Activated naive CD4-positive, alpha-beta T cell treated with anti-CD3 and anti-CD28 coated beads for 36 hours (primary cell): ENCODE measurements at regions not wholly inside any gene's neighbourhood (a gene's known extent, or its start where the extent isn't known, plus 50 kb on each side); places are given as distances from the start of the nearest gene placed in this dataset.

Experiments
- CTCF ChIA-PET: fragments of 350-600 bp; sonication (Branson Sonifier 250); formaldehyde crosslinking; loops from one replicate; lab custom pipeline; 2021; ENCODE audit warnings: antibody characterized with exemption; lab: Charles Lee
- DNase-seq: peaks from one replicate; pipeline ENCODE4 v3.0.0-alpha.2; 2020
- H3K27ac Mint-ChIP-seq: one replicate; pipeline ENCODE4 v1.8.0; 2021; ENCODE audit warnings: mild to moderate bottlenecking, mixed read lengths
- H3K27me3 Mint-ChIP-seq: one replicate; pipeline ENCODE4 v1.8.0; 2021; ENCODE audit warnings: low read depth, mixed read lengths
- H3K36me3 Mint-ChIP-seq: one replicate; pipeline ENCODE4 v1.8.0; 2021; ENCODE audit warnings: low read depth, mixed read lengths
- H3K4me1 Mint-ChIP-seq: one replicate; pipeline ENCODE4 v1.8.0; 2021; ENCODE audit warnings: low read depth, mixed read lengths
- H3K4me3 Mint-ChIP-seq: one replicate; pipeline ENCODE4 v1.8.0; 2021; ENCODE audit warnings: mild to moderate bottlenecking, moderate library complexity, mixed read lengths
- H3K9me3 Mint-ChIP-seq: one replicate; pipeline ENCODE4 v1.8.0; 2021; ENCODE audit warnings: mixed read lengths
- intact Hi-C: fragments of 100-400 bp; cut with micrococcal nuclease; formaldehyde crosslinking; loops from one replicate; pipeline ENCODE4 v1.15.1; 2023

- Mint-ChIP-seq H3K9me3 (peaks cover 5% of the 10 kb centered on the region), H3K27me3 (no peaks in the 10 kb centered on the region), H3K27ac (no peak overlapping the region), H3K4me1 (no peaks in the 10 kb centered on the region), H3K4me3 (no peak overlapping the region), H3K36me3 (no peaks in the 10 kb centered on the region)
- intact Hi-C loops: no loop called here
- CTCF ChIA-PET: no interaction called here
- DNase-seq: no peak
Measured at GRCh38 chr5:164000819-164001218, 495.4 kb downstream of the MAT2B start.

GRCh38 chr5:164002214-164002613, 496.8 kb downstream of the MAT2B start:
- DNase-seq: no peak
- H3K27ac Mint-ChIP-seq: no peak overlapping the region
- H3K36me3 Mint-ChIP-seq: no peaks in the 10 kb centered on the region
- intact Hi-C loops: no loop called here
- CTCF ChIA-PET: interaction anchor here (0.6 kb wide), 1 partner anchor 436 kb away, joined by 3 read pairs; no protein-coding TSS in a partner anchor
- H3K4me3 Mint-ChIP-seq: no peak overlapping the region
- H3K4me1 Mint-ChIP-seq: no peaks in the 10 kb centered on the region
- H3K27me3 Mint-ChIP-seq: no peaks in the 10 kb centered on the region
- H3K9me3 Mint-ChIP-seq: peaks cover 1% of the 10 kb centered on the region

- Mint-ChIP-seq H3K4me1 (no peaks in the 10 kb centered on the region), H3K4me3 (no peak overlapping the region), H3K27me3 (no peaks in the 10 kb centered on the region), H3K9me3 (no peaks in the 10 kb centered on the region), H3K36me3 (no peaks in the 10 kb centered on the region), H3K27ac (no peak overlapping the region)
- CTCF ChIA-PET: no interaction called here
- intact Hi-C loops: no loop called here
- no peak for DNase-seq
Measured at GRCh38 chr5:164002628-164003027, 497.2 kb downstream of the MAT2B start.

GRCh38 chr5:164005071-164005470, 499.7 kb downstream of the MAT2B start:
- no peaks in the 10 kb centered on the region for H3K9me3 Mint-ChIP-seq
- H3K4me1 Mint-ChIP-seq: no peaks in the 10 kb centered on the region
- no peak overlapping the region for H3K4me3 Mint-ChIP-seq
- DNase-seq: no peak
- no peak overlapping the region for H3K27ac Mint-ChIP-seq
- intact Hi-C loops: no loop called here
- H3K27me3 Mint-ChIP-seq: no peaks in the 10 kb centered on the region
- no peaks in the 10 kb centered on the region for H3K36me3 Mint-ChIP-seq
- CTCF ChIA-PET: no interaction called here

- H3K36me3 Mint-ChIP-seq: no peaks in the 10 kb centered on the region
- H3K27ac Mint-ChIP-seq: no peak overlapping the region
- no peaks in the 10 kb centered on the region for H3K4me1 Mint-ChIP-seq
- H3K4me3 Mint-ChIP-seq: no peak overlapping the region
- CTCF ChIA-PET: no interaction called here
- H3K9me3 Mint-ChIP-seq: no peaks in the 10 kb centered on the region
- no peak for DNase-seq
- H3K27me3 Mint-ChIP-seq: no peaks in the 10 kb centered on the region
- intact Hi-C loops: no loop called here
Measured at GRCh38 chr5:164007064-164007463, 501.6 kb downstream of the MAT2B start.

- no peak overlapping the region for H3K4me3 Mint-ChIP-seq
- H3K4me1 Mint-ChIP-seq: no peaks in the 10 kb centered on the region
- no peaks in the 10 kb centered on the region for H3K36me3 Mint-ChIP-seq
- CTCF ChIA-PET: no interaction called here
- no peak overlapping the region for H3K27ac Mint-ChIP-seq
- no peak for DNase-seq
- H3K9me3 Mint-ChIP-seq: no peaks in the 10 kb centered on the region
- intact Hi-C loops: loop anchor here (5.0 kb wide), 1 partner anchor 442 kb away; no protein-coding TSS in a partner anchor
- no peaks in the 10 kb centered on the region for H3K27me3 Mint-ChIP-seq
Measured at GRCh38 chr5:164009621-164010020, 504.2 kb downstream of the MAT2B start.

GRCh38 chr5:164010900-164011299, 505.5 kb downstream of the MAT2B start:
- no peaks in the 10 kb centered on the region for H3K36me3 Mint-ChIP-seq
- H3K9me3 Mint-ChIP-seq: no peaks in the 10 kb centered on the region
- CTCF ChIA-PET: no interaction called here
- DNase-seq: no peak
- H3K27me3 Mint-ChIP-seq: no peaks in the 10 kb centered on the region
- H3K27ac Mint-ChIP-seq: no peak overlapping the region
- no peaks in the 10 kb centered on the region for H3K4me1 Mint-ChIP-seq
- intact Hi-C loops: loop anchor here (5.0 kb wide), 1 partner anchor 444 kb away; no protein-coding TSS in a partner anchor
- H3K4me3 Mint-ChIP-seq: no peak overlapping the region

GRCh38 chr5:164012371-164012770, 507.0 kb downstream of the MAT2B start:
- H3K27ac Mint-ChIP-seq: no peak overlapping the region
- H3K4me1 Mint-ChIP-seq: no peaks in the 10 kb centered on the region
- DNase-seq: no peak
- no peaks in the 10 kb centered on the region for H3K36me3 Mint-ChIP-seq
- intact Hi-C loops: loop anchor here (2.0 to 5.0 kb wide), 3 partner anchors 445 to 1196 kb away; no protein-coding TSS in a partner anchor
- H3K27me3 Mint-ChIP-seq: no peaks in the 10 kb centered on the region
- CTCF ChIA-PET: interaction anchor here (0.6 to 1.0 kb wide), 3 partner anchors 130 to 492 kb away, joined by 3 to 6 read pairs (median 4); no protein-coding TSS in a partner anchor
- H3K9me3 Mint-ChIP-seq: no peaks in the 10 kb centered on the region
- no peak overlapping the region for H3K4me3 Mint-ChIP-seq

- CTCF ChIA-PET: interaction anchor here (0.6 to 1.0 kb wide), 4 partner anchors 26 to 491 kb away, joined by 3 to 6 read pairs (median 4); no protein-coding TSS in a partner anchor
- no peaks in the 10 kb centered on the region for H3K27me3 Mint-ChIP-seq
- no peaks in the 10 kb centered on the region for H3K9me3 Mint-ChIP-seq
- H3K27ac Mint-ChIP-seq: no peak overlapping the region
- H3K36me3 Mint-ChIP-seq: no peaks in the 10 kb centered on the region
- intact Hi-C loops: loop anchor here (1.0 to 5.0 kb wide), 4 partner anchors 446 to 1196 kb away; no protein-coding TSS in a partner anchor
- no peaks in the 10 kb centered on the region for H3K4me1 Mint-ChIP-seq
- H3K4me3 Mint-ChIP-seq: no peak overlapping the region
- peak; percentile 62 for DNase-seq
Measured at GRCh38 chr5:164013077-164013670, 507.8 kb downstream of the MAT2B start.

- no peaks in the 10 kb centered on the region for H3K36me3 Mint-ChIP-seq
- CTCF ChIA-PET: no interaction called here
- H3K4me3 Mint-ChIP-seq: no peak overlapping the region
- no peaks in the 10 kb centered on the region for H3K27me3 Mint-ChIP-seq
- no peaks in the 10 kb centered on the region for H3K4me1 Mint-ChIP-seq
- no peak for DNase-seq
- no peak overlapping the region for H3K27ac Mint-ChIP-seq
- H3K9me3 Mint-ChIP-seq: no peaks in the 10 kb centered on the region
- intact Hi-C loops: no loop called here
Measured at GRCh38 chr5:164020116-164020515, 514.7 kb downstream of the MAT2B start.

GRCh38 chr5:164027738-164028137, 522.3 kb downstream of the MAT2B start:
- DNase-seq: no peak
- H3K4me3 Mint-ChIP-seq: no peak overlapping the region
- no peaks in the 10 kb centered on the region for H3K36me3 Mint-ChIP-seq
- H3K4me1 Mint-ChIP-seq: no peaks in the 10 kb centered on the region
- no peaks in the 10 kb centered on the region for H3K27me3 Mint-ChIP-seq
- CTCF ChIA-PET: no interaction called here
- intact Hi-C loops: no loop called here
- H3K27ac Mint-ChIP-seq: no peak overlapping the region
- H3K9me3 Mint-ChIP-seq: no peaks in the 10 kb centered on the region

- intact Hi-C loops: no loop called here
- H3K27me3 Mint-ChIP-seq: no peaks in the 10 kb centered on the region
- no peak for DNase-seq
- CTCF ChIA-PET: no interaction called here
- H3K4me1 Mint-ChIP-seq: no peaks in the 10 kb centered on the region
- H3K36me3 Mint-ChIP-seq: no peaks in the 10 kb centered on the region
- no peak overlapping the region for H3K27ac Mint-ChIP-seq
- no peak overlapping the region for H3K4me3 Mint-ChIP-seq
- H3K9me3 Mint-ChIP-seq: peaks cover 4% of the 10 kb centered on the region
Measured at GRCh38 chr5:164038128-164038783, 532.8 kb downstream of the MAT2B start.

- H3K27me3 Mint-ChIP-seq: no peaks in the 10 kb centered on the region
- H3K4me3 Mint-ChIP-seq: no peak overlapping the region
- intact Hi-C loops: no loop called here
- H3K36me3 Mint-ChIP-seq: no peaks in the 10 kb centered on the region
- H3K4me1 Mint-ChIP-seq: no peaks in the 10 kb centered on the region
- H3K27ac Mint-ChIP-seq: no peak overlapping the region
- DNase-seq: no peak
- CTCF ChIA-PET: no interaction called here
- H3K9me3 Mint-ChIP-seq: peaks cover 4% of the 10 kb centered on the region
Measured at GRCh38 chr5:164041105-164041504, 535.7 kb downstream of the MAT2B start.
